ENCODE measurements at regions not wholly inside any gene's neighbourhood (a gene's known extent, or its start where the extent isn't known, plus 50 kb on each side); places are given as distances from the start of the nearest gene placed in this dataset.

GRCh38 chr6:87995461-87995860, 52.2 kb upstream of the SPACA1 start:
- DNase-seq = no peak

- DNase-seq = no peak
Measured at GRCh38 chr6:87993356-87993755, 54.3 kb upstream of the SPACA1 start.

- DNase-seq = no peak
Measured at GRCh38 chr6:87990871-87991270, 56.8 kb upstream of the SPACA1 start.

GRCh38 chr6:87982134-87982533, 65.5 kb upstream of the SPACA1 start:
- no peak for DNase-seq

- DNase-seq = no peak
Measured at GRCh38 chr6:87979737-87980136, 67.9 kb upstream of the SPACA1 start.

- no peak for DNase-seq
Measured at GRCh38 chr6:87976616-87977015, 71.0 kb upstream of the SPACA1 start.

- no peak for DNase-seq
Measured at GRCh38 chr6:87975561-87975960, 72.1 kb upstream of the SPACA1 start.

- DNase-seq = no peak
Measured at GRCh38 chr6:87972279-87972678, 75.4 kb upstream of the SPACA1 start.

GRCh38 chr6:87971605-87972262, 75.9 kb upstream of the SPACA1 start:
- DNase-seq = no peak

GRCh38 chr6:87968435-87969278, 79.0 kb upstream of the SPACA1 start:
- DNase-seq = peak in 14 of 56 donors; percentile 4 to 51 (median 9)

GRCh38 chr6:87965806-87966205, 81.8 kb upstream of the SPACA1 start:
- DNase-seq = no peak

GRCh38 chr6:87959083-87959482, 88.6 kb upstream of the SPACA1 start:
- no peak for DNase-seq

- DNase-seq = no peak
Measured at GRCh38 chr6:87951751-87952150, 95.9 kb upstream of the SPACA1 start.

- DNase-seq = no peak
Measured at GRCh38 chr6:87950614-87951013, 97.0 kb upstream of the SPACA1 start.

- DNase-seq = no peak
Measured at GRCh38 chr6:87949194-87949593, 98.4 kb upstream of the SPACA1 start.

GRCh38 chr6:87946669-87947068, 101.0 kb upstream of the SPACA1 start:
- DNase-seq = no peak

GRCh38 chr6:87945966-87946365, 101.7 kb upstream of the SPACA1 start:
- peak in 5 of 56 donors; percentile 3 to 9 (median 4) for DNase-seq

- peak in 1 of 56 donors; percentile 24 for DNase-seq
Measured at GRCh38 chr6:87945181-87945580, 102.5 kb upstream of the SPACA1 start.

- DNase-seq = peak in 21 of 56 donors; percentile 2 to 60 (median 14)
Measured at GRCh38 chr6:87944541-87944954, 103.1 kb upstream of the SPACA1 start.

GRCh38 chr6:87943191-87943590, 104.5 kb upstream of the SPACA1 start:
- DNase-seq = no peak

GRCh38 chr6:87941556-87942358, 105.9 kb upstream of the SPACA1 start:
- no peak for DNase-seq

GRCh38 chr6:87939776-87940175, 107.9 kb upstream of the SPACA1 start:
- DNase-seq = no peak
